ENCODE measurements at regions not wholly inside any gene's neighbourhood (a gene's known extent, or its start where the extent isn't known, plus 50 kb on each side); places are given as distances from the start of the nearest gene placed in this dataset.
A peak's percentile ranks its signal among the peaks of the same experiment; 100 is the strongest.

- intact Hi-C loops (cut with DNase I) = no loop called here
- DNase-seq (ENCODE audit: low spot score) = no peak
Measured at GRCh38 chr4:133450813-133451212, 301.7 kb downstream of the PCDH10 start.

DNA sequence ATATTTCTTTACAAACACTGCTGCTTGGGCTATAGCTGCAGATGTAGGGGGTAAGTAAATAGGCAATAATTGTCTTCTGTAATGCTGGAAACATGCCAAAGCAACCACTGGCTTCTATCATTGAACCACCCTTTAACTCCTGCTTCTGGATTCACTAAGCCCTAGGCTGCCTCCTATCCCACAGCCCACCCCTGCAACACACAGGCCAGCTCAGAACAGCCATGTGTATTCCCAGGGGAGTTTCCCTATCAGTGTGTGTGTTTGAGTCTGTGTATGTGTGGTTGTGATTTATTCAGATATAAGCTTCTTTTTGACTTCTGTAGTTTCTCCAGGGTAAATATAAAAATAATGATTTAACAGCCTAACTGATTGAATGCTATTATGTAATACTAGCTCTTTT lies 291.3 kb downstream of the PCDH10 start:
- no peak for DNase-seq (ENCODE audit: low spot score)
- intact Hi-C loops (cut with DNase I) = no loop called here

DNA sequence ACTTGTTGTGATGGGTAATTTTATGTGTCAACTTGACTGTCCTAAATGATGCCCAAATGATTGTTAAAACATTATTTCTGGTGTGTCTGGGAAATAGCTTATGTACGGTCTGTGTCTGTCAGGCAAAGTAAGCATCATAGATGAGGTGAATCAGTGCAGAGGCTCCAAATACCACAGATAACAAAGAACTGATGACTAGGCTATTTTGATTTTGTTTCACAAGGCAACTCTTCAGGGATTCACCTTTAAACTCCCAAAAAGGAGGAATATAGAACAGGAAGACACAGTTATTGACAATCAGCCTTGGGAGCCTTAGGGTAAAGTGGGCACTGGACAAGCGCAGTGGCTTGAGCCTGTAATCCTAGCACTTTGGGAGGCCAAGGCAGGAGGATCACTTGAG lies 290.7 kb downstream of the PCDH10 start:
- intact Hi-C loops (cut with DNase I) = no loop called here
- DNase-seq (ENCODE audit: low spot score) = no peak

DNA sequence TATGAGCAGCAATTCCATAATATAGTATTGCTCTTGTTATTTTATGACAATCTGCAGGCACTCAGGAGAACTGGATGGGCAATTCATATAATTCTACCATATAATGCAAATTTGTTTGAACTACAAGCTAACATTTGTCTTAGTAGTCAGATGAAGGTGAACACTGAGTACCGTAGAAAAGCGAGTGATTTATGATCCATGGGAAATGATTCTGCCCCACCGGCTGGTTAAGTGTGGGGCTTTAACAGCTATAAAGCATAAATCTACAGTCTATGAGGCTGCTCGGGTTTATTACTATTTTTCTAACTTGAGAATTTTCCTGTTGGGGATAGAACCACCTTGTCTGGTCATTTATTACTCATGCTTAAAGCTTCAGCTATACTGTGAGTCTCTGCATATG lies 275.5 kb downstream of the PCDH10 start:
- no peak for DNase-seq (ENCODE audit: low spot score)
- intact Hi-C loops (cut with DNase I) = no loop called here

DNA sequence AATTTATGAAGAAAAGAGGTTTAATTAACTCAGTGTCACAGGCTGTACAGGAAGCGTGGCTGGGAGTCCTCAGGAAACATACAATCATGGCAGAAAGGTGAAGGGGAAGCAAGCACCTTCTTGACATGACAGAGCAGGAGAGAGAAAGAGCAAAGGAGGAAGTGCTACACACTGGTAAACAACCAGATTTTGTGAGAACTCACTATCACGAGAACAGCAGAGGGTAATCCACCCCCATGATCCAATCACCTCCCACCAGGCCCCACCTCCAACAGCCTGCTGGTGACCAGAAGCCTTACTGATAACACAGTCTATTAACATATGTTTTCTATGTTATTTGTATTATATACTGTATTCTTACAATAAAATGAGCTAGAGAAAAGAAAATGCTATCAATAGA lies 254.8 kb downstream of the PCDH10 start:
- DNase-seq (ENCODE audit: low spot score) = no peak
- intact Hi-C loops (cut with DNase I) = no loop called here

GRCh38 chr4:133402616-133403015 lies 253.5 kb downstream of the PCDH10 start:
- intact Hi-C loops (cut with DNase I) = no loop called here
- DNase-seq (ENCODE audit: low spot score) = no peak

GRCh38 chr4:133394971-133395627 lies 246.0 kb downstream of the PCDH10 start:
- intact Hi-C loops (cut with DNase I) = no loop called here
- peak; percentile 76 for DNase-seq (ENCODE audit: low spot score)

DNA sequence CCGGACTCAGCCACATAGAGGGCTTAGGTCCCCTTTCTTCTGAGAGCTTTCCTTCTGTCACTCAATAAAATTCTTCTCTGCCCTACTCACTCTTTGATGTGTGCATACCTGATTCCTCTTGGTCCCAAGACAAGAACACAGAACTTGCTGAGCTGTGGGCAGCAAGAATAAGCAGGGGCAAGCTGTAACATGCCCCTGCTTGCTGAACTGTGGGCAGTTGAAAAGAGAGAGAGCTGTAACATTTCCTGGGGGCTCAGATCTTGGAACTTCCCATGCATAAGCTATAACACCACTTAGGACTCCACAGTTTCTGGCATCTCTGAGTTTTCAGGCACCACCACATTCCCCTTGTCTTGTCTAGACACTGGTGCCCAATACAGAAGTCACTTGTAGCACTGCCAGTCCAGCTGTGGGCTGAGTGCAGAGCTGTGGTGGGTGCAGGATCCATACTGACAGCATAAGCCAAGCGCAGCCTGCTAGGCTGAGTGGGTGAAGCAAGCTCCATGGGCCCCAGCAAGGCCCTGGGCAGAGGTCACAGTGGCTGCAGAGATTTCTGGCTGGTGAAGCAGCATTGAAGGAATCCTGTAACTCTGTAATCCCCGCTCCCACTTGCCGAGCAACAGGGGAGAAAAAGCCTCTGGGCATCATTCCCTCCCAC lies 241.2 kb downstream of the PCDH10 start:
- intact Hi-C loops (cut with DNase I) = no loop called here
- DNase-seq (ENCODE audit: low spot score) = peak; percentile 58

GRCh38 chr4:133389029-133389428 lies 239.9 kb downstream of the PCDH10 start:
- no peak for DNase-seq (ENCODE audit: low spot score)
- intact Hi-C loops (cut with DNase I) = no loop called here

DNA sequence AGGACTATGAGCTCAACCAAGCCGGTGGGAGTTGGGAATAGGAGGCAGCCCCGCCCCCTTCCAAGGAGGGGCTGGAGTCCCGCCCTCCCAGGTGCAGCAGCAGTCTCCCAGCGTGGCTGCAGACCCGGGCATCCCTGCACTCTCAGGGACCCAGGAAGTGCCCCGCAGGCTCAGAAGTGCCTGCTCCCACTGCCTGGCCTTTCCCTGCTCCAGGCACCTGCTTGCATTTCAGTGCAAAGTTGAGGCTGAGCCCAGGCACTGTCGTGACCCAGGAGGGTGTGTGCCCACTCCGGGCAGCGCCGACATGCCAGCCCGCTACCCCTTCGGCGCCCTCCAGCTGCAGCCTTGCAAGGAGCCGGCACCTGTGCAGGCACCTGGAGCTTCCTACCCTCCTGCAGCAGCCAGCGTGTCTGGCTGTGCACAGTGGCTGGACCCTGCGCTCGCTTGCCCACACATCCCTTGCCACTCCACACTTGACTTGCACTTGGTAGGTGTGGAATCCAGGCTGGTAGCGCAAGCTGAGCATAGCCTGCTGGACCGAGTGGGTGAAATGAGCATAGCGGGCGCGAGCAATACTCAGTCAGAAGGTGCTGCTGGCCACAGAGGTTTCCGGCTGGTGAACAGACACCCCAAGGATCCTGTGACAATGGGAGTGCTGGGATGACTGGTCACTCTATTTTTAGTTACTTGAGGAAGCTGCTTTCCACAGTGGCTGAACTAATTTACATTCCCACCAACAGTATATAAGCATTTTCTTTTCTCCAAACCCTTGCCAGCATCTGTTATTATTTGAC lies 236.3 kb downstream of the PCDH10 start:
- peak; percentile 66 for DNase-seq (ENCODE audit: low spot score)
- intact Hi-C loops (cut with DNase I) = no loop called here

DNA sequence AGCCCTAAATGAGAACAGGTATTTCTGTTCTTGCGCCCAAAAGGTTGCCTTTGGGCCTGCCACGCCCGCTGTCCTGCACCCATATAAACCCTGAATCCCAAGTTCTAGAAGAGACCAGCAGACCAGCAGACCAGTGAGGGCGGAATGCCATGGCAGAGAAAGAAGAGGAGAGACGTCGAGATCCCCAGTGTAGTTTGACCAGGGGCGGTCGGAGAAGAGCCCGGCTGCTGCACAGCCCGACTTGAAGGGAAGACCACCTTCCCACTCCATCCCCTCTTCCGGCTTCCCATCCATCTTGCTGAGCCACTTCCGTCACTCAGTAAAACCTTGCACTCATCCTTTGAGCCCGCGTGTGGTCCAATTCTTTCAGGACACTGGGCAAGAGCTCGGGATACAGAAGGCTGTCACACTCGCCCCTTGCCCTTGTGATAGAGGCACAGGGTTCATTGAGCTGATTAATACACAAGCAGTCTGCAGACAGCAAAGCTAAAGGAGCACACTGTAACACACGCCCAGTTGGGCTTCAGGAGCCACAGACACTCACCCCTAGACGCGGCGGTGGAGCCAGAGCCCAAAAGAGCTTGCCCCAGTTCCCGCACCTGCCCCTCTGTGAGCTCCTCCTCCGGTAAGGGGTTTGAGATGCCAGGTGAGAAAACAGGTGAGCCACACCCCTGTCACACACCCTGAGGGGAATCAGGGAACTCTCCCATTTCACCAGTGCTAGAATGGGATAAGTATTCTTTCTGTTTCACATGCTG lies 230.8 kb downstream of the PCDH10 start:
- intact Hi-C loops (cut with DNase I) = no loop called here
- no peak for DNase-seq (ENCODE audit: low spot score)

DNA sequence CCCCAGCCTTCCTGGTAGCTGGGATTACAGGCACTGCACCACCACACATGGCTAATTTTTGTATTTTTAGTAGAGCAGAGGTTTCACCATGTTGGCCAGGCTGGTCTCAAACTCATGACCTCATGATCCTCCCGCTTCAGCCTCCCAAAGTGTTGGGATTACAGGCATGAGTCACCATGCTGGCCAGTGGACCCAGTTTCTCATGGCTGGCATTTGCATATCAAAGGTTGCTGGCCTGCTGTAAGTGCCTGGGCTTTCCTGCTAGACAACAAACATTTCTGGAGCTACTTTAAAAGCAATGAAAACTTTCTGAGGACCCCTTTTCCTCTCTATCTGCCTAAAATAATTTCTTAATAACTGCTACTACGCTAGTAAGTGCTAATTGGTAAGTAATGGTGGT lies 228.2 kb downstream of the PCDH10 start:
- intact Hi-C loops (cut with DNase I) = no loop called here
- DNase-seq (ENCODE audit: low spot score) = no peak

DNA sequence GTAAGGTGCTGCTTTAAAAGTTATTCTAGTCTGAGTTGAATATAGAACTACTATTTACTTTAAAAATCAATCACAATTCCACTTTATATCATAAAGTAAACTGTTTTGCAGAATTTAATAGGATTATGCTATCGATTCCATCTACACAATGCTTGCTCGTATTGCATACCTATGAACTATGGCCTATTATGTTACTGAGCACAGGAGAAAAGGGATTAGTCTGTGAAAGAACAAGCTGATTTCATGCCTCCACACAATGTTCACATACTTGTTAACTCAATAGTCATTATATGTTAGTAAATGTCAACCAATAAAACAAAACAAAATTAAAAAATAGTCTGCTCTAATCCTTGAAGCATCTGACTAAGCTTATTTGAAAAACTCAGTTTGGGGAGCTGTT lies 223.6 kb downstream of the PCDH10 start:
- DNase-seq (ENCODE audit: low spot score) = no peak
- intact Hi-C loops (cut with DNase I) = no loop called here

- DNase-seq (ENCODE audit: low spot score) = no peak
- intact Hi-C loops (cut with DNase I) = no loop called here
Measured at GRCh38 chr4:133355633-133356032, 206.5 kb downstream of the PCDH10 start.

DNA sequence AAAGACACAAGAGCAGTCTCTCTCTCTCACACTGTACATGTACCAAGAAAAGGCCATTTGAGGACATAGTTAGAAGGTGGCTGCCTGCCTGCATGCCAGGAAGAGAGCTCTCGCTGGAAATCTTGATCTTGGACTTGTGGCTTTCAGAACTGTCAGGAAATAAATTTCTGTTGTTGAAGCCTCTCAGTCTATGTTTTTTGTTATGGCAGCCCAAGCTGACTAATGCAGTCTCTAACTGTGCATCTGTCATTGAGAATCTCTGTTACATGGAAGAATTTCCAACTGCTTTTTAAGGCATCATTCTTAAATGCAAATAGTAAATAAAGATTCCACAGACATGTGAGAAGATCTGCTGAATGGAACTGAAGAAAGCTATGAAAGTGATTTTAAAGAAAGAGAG lies 198.3 kb downstream of the PCDH10 start:
- no peak for DNase-seq (ENCODE audit: low spot score)
- intact Hi-C loops (cut with DNase I) = no loop called here

- no peak for DNase-seq (ENCODE audit: low spot score)
- intact Hi-C loops (cut with DNase I) = no loop called here
Measured at GRCh38 chr4:133324491-133324890, 175.4 kb downstream of the PCDH10 start.

- no peak for DNase-seq (ENCODE audit: low spot score)
- intact Hi-C loops (cut with DNase I) = no loop called here
Measured at GRCh38 chr4:133323670-133324069, 174.6 kb downstream of the PCDH10 start.

DNA sequence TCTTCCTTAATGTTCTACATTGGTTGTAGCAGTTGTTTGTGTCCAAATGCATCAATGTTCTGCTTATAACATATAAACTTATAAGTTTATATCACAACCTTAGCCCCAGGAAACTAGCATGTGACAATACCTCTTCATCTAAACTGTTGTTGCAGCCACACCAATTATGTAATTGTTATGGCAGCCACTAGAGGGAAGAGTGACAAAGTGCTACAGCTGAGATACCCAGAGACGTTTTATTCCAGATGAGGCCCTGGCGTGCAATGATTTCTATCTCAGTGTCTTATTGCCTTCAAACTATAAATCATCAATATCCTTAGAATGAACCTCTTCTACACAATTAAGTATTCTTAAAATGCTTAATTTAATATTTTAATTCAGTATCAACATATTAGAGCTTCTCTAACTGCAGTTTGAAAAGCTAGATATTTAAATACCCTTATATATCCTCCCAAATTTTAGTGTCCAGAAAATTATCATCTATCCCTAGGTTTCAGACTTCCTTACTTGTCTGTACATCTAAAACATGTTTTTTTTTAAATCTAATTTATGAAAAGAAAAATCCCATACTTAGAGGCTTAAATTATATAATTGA lies 171.6 kb downstream of the PCDH10 start:
- intact Hi-C loops (cut with DNase I) = no loop called here

GRCh38 chr4:133316909-133317308 lies 167.8 kb downstream of the PCDH10 start:
- intact Hi-C loops (cut with DNase I) = no loop called here
- no peak for DNase-seq (ENCODE audit: low spot score)

More for the DNA sequence above, 171.6 kb downstream of the PCDH10 start:
- no peak for DNase-seq (ENCODE audit: low spot score)

DNA sequence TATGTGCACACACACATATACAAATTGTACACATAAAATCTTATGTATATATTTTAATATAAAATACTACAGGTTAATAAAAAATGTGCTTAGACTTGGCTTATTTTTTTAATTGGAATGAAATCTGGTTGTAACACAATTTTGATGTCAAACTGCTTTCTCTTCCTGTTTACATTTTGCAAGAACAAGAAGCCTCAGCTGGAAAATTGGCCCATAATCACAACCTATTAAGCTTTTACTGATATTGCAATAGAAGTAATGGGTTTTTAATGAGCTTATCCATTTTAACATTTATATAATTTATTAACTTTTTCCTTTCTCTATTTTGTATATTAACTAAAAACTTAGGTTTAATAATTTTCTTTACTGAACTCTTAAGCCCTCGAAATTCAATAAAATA lies 165.9 kb downstream of the PCDH10 start:
- DNase-seq (ENCODE audit: low spot score) = no peak
- intact Hi-C loops (cut with DNase I) = no loop called here

Data from posterior vena cava (tissue), 2 donors.